Progenitor cell of endocrine pancreas (in vitro differentiated cells): ENCODE measurements at regions not wholly inside any gene's neighbourhood (a gene's known extent, or its start where the extent isn't known, plus 50 kb on each side); places are given as distances from the start of the nearest gene placed in this dataset.

Source experiments
- DNase-seq: peaks from one replicate; pipeline ENCODE4 v3.0.0; 2021; ENCODE audit warnings: low spot score; ENCODE audit not compliant: unreplicated experiment
- H3K27ac Mint-ChIP-seq: 2 replicates; pipeline ENCODE4 v1.8.0; 2021; ENCODE audit warnings: mild to moderate bottlenecking, moderate library complexity, mixed read lengths
- H3K27me3 Mint-ChIP-seq: 2 replicates; pipeline ENCODE4 v1.8.0; 2021; ENCODE audit warnings: mixed read lengths
- H3K36me3 Mint-ChIP-seq: 2 replicates; pipeline ENCODE4 v1.8.0; 2022; ENCODE audit warnings: mixed read lengths; ENCODE audit not compliant: insufficient read depth
- H3K4me1 Mint-ChIP-seq: 2 replicates; pipeline ENCODE4 v1.8.0; 2021; ENCODE audit warnings: low read depth, mixed read lengths
- H3K4me3 Mint-ChIP-seq: 2 replicates; pipeline ENCODE4 v1.8.0; 2021; ENCODE audit warnings: low read depth, mild to moderate bottlenecking, moderate library complexity, mixed read lengths
- H3K9me3 Mint-ChIP-seq: 2 replicates; pipeline ENCODE4 v1.8.0; 2021; ENCODE audit warnings: low read depth, mixed read lengths
- CTCF ChIP-seq: fragments of 200-600 bp; sonication (generic); IDR thresholded peaks from one replicate; pipeline ENCODE4 v1.5.0; 2021; ENCODE audit warnings: antibody characterized with exemption, mild to moderate bottlenecking; ENCODE audit not compliant: unreplicated experiment

DNA sequence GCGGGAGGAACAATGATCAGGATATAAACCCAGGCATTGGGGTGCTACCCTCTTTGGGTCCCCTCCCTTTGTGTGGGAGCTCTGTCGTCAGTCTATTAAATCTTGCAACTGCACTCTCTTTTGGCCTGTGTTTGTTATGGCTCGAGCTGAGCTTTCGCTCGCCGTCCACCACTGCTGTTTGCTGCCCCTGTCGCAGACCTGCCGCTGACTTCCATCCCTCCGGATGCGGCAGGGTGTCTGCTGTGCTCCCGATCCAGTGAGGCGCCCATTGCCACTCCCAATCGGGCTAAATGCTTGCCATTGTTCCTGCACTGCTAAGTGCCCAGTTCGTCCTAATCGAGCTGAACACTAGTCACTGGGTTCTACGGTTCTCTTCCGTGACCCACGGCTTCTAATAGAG lies 1443.7 kb upstream of the CADM2 start:
- Mint-ChIP-seq H3K4me1 (no peaks in the 10 kb centered on the region), H3K36me3 (no peaks in the 10 kb centered on the region), H3K9me3 (no peaks in the 10 kb centered on the region), H3K27ac (no peak overlapping the region), H3K27me3 (no peaks in the 10 kb centered on the region), H3K4me3 (no peak overlapping the region)
- DNase-seq: no peak
- TF ChIP-seq CTCF: no peak

- DNase-seq: peak; percentile 41
- Mint-ChIP-seq H3K4me3 (no peak overlapping the region), H3K36me3 (no peaks in the 10 kb centered on the region), H3K4me1 (no peaks in the 10 kb centered on the region), H3K27me3 (no peaks in the 10 kb centered on the region), H3K27ac (no peak overlapping the region), H3K9me3 (no peaks in the 10 kb centered on the region)
- peak; percentile 87 for TF ChIP-seq CTCF
These were observed 1435.2 kb upstream of the CADM2 start for GRCh38 chr3:83523470-83524073.

DNA sequence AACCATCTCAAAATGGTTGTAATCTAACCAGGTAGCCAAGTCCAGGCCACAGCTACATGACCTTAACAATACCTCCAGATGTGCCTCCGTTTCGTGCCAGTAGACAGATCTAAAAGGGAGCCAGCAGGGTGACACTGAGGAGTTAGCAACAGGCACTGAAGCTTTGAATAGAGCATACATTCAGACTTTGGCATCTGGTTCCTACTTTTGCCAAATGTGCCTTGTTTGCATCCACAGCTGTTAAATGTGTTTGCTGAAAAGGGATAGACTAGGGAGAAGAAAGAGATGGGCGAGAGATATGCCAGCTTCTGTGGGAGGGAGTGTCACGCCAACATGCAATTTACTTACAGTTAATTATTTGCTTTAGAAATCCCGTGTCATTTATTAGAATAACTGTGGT lies 1433.9 kb upstream of the CADM2 start:
- H3K27ac Mint-ChIP-seq: no peak overlapping the region
- no peaks in the 10 kb centered on the region for H3K27me3 Mint-ChIP-seq
- H3K36me3 Mint-ChIP-seq: no peaks in the 10 kb centered on the region

DNA sequence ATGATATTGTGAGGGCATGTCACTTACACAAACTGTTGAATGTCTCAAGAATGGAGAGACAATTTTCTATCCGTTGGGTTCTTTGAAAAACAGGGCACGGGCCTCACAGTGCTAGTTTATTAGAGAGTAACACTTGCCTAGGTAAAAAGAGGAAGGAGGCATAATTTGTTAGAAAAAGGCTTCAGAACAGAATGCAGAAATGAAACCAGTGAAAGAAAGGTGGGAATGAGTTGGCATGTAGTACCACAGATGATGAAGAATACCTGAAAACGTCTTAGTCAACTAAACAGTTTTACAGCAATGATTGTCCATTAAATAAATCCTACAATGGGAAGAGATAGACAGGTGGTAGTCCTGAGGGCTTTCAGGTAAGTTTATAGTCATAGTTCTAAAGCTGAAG lies 1399.7 kb upstream of the CADM2 start:
- TF ChIP-seq CTCF: no peak
- Mint-ChIP-seq H3K36me3 (no peaks in the 10 kb centered on the region), H3K4me1 (no peaks in the 10 kb centered on the region), H3K27ac (no peak overlapping the region), H3K9me3 (peaks cover 7% of the 10 kb centered on the region), H3K4me3 (no peak overlapping the region), H3K27me3 (no peaks in the 10 kb centered on the region)
- no peak for DNase-seq

More for the DNA sequence above, 1433.9 kb upstream of the CADM2 start:
- Mint-ChIP-seq H3K4me3 (no peak overlapping the region), H3K4me1 (no peaks in the 10 kb centered on the region), H3K9me3 (no peaks in the 10 kb centered on the region)
- no peak for TF ChIP-seq CTCF
- DNase-seq: no peak

- Mint-ChIP-seq H3K9me3 (no peaks in the 10 kb centered on the region), H3K27me3 (no peaks in the 10 kb centered on the region), H3K4me1 (no peaks in the 10 kb centered on the region), H3K36me3 (no peaks in the 10 kb centered on the region), H3K4me3 (no peak overlapping the region), H3K27ac (no peak overlapping the region)
- DNase-seq: no peak
- TF ChIP-seq CTCF: no peak
These were observed 1390.9 kb upstream of the CADM2 start for GRCh38 chr3:83567935-83568334.
